ENCODE measurements at regions not wholly inside any gene's neighbourhood (a gene's known extent, or its start where the extent isn't known, plus 50 kb on each side); places are given as distances from the start of the nearest gene placed in this dataset.
"Not testable (repeated sequence)": the region's sequence is repeated elsewhere in the genome, so short reads cannot be mapped to it uniquely, and the experiment has no call there.

GRCh38 chr2:183975676-183976075 lies 622.7 kb upstream of the ZNF804A start:
- TF ChIP-seq, protein P1, sequence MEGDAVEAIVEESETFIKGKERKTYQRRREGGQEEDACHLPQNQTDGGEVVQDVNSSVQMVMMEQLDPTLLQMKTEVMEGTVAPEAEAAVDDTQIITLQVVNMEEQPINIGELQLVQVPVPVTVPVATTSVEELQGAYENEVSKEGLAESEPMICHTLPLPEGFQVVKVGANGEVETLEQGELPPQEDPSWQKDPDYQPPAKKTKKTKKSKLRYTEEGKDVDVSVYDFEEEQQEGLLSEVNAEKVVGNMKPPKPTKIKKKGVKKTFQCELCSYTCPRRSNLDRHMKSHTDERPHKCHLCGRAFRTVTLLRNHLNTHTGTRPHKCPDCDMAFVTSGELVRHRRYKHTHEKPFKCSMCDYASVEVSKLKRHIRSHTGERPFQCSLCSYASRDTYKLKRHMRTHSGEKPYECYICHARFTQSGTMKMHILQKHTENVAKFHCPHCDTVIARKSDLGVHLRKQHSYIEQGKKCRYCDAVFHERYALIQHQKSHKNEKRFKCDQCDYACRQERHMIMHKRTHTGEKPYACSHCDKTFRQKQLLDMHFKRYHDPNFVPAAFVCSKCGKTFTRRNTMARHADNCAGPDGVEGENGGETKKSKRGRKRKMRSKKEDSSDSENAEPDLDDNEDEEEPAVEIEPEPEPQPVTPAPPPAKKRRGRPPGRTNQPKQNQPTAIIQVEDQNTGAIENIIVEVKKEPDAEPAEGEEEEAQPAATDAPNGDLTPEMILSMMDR (IDR thresholded peaks at IDR 0.05): not testable (repeated sequence)
- TF ChIP-seq POLR2A, POLR2AphosphoS5, EP300 (IDR thresholded peaks at IDR 0.05): not testable (repeated sequence)

Measured in suprapubic skin (tissue), 4 donors.